GM20000 (cell line): ENCODE measurements at regions not wholly inside any gene's neighbourhood (a gene's known extent, or its start where the extent isn't known, plus 50 kb on each side); places are given as distances from the start of the nearest gene placed in this dataset.

Experiments used
- DNase-seq: peaks from one replicate; pipeline ENCODE4 v3.0.0; 2012; ENCODE audit warnings: low spot score
- CTCF ChIP-seq: IDR thresholded peaks from 2 replicates; pipeline ENCODE4 v1.5.1; 2012; ENCODE audit warnings: mild to moderate bottlenecking, control low read depth; ENCODE audit errors: extremely low read depth, missing control alignments

- no peak for TF ChIP-seq CTCF
- DNase-seq, result no peak
Measured at GRCh38 chr3:31227131-31227562, 305.6 kb upstream of the STT3B start.

DNA sequence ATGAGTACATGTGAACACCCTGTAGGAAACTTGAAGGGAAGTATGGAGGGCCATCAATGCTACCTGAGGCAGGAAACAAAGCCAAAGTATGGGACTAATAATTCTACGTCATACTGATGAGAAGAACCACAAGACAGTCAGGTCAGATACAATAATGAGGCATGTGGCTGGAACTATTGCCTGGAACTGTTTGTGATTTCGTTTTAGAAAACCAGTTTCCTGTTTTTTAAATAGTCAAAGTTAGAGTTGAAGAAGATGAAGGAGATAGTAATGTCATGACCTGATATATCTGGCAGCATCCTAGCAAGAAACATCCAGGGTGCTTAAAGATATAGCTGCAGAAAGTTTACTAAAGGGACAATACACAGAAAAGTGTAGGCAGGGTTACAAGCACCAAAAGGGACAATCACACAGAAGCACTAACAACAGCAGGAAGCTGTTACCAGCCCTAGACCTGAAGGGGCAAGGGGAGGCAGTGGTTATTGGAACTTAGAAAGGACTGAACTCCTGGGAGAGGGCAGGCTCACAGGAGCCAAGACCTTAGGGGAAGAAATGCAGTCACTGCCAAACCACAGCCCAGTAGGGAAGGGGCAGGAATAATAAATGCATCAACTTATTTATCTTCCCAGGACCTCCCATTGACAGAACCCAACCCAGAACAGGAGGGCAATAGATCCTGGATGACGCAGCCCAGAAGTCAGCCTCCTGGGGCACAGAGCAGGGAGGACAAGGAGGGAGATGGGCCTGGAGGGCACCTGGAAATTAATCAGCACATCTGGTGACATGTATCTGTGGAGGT lies 302.1 kb upstream of the STT3B start:
- no peak for DNase-seq
- no peak for TF ChIP-seq CTCF

GRCh38 chr3:31232055-31233025 lies 300.4 kb upstream of the STT3B start:
- no peak for TF ChIP-seq CTCF
- DNase-seq, result no peak

DNA sequence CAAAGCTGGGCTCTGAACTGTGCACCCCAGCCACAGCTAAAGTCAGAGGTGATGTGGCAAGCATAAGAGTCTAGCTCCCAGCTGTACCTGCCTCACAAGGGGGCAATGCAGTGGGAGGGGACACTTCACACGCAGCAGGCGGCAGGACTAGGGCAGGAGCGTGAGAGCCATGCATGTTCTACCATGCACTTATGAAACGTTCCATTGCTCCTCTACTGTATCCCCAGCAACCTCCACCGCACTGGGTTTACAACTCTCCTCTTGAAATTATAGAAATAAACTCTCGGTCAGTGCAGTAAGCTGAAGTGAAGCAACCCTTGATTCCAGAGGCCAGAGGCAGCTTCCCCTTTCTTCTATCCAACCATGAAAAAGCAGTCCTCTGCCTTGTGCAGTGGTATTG lies 298.6 kb upstream of the STT3B start:
- DNase-seq, result no peak
- no peak for TF ChIP-seq CTCF

GRCh38 chr3:31235062-31235700 lies 297.5 kb upstream of the STT3B start:
- no peak for DNase-seq
- no peak for TF ChIP-seq CTCF

DNA sequence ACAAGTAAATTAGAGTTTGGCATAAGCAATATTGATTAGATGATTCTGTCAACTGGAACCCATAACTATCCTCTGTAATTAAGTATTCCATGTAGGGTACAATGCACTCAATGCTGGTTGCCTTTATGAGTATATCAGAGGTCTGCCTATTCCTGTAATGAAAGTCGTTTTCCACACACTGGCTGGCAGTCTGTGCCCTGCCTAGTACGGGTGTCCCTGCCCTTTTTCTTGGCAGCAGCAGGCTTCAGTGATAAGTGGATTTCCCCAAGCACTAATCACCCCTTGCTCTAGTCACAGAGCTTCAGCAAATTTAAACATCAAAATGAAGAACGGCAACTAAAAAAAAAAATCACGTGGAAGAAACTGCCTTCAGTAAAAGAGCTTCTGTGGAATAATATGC lies 294.8 kb upstream of the STT3B start:
- DNase-seq, result no peak
- no peak for TF ChIP-seq CTCF
